ENCODE measurements at regions not wholly inside any gene's neighbourhood (a gene's known extent, or its start where the extent isn't known, plus 50 kb on each side); places are given as distances from the start of the nearest gene placed in this dataset.

- H3K36me3 ChIP-seq = no peaks in the 10 kb centered on the region
- no peak for TF ChIP-seq CTCF (IDR thresholded peaks at IDR 0.05)
- peaks cover 0 to 3% (median 0%) of the 10 kb centered on the region in 7 donors for H3K27me3 ChIP-seq
- no peak overlapping the region for H3K27ac ChIP-seq
- H3K9me3 ChIP-seq = no peaks in the 10 kb centered on the region
- DNase-seq (no peak), ATAC-seq (no peak)
- peaks cover 0 to 11% (median 0%) of the 10 kb centered on the region in 9 donors for H3K4me1 ChIP-seq
- H3K4me3 ChIP-seq = no peak overlapping the region
- intact Hi-C loops (cut with DNase I) = loop anchor here in 1 of 10 donors (10.0 kb wide), 1 partner anchor 161 kb away; no protein-coding TSS in a partner anchor
- WGBS, 2 donors = 96 to 98% methylated on average over 4 of the region's 4 CpGs
Measured at GRCh38 chr2:176445956-176446355, 176.7 kb downstream of the MTX2 start.

- no peak for ATAC-seq
- no peak overlapping the region for H3K27ac ChIP-seq
- peaks cover 0 to 5% (median 0%) of the 10 kb centered on the region in 7 donors for H3K27me3 ChIP-seq
- WGBS, 2 donors = 64 to 75% methylated on average over 4 of the region's 4 CpGs
- no peaks in the 10 kb centered on the region for H3K36me3 ChIP-seq
- no peak for DNase-seq
- intact Hi-C loops (cut with DNase I) = loop anchor here in 1 of 10 donors (10.0 kb wide), 1 partner anchor 162 kb away; no protein-coding TSS in a partner anchor
- TF ChIP-seq CTCF (IDR thresholded peaks at IDR 0.05) = no peak
- no peaks in the 10 kb centered on the region for H3K9me3 ChIP-seq
- H3K4me1 ChIP-seq = peaks cover 0 to 11% (median 0%) of the 10 kb centered on the region in 9 donors
- H3K4me3 ChIP-seq = no peak overlapping the region
Measured at GRCh38 chr2:176446718-176447414, 177.6 kb downstream of the MTX2 start.

- Histone ChIP-seq H3K4me1 (peaks cover 0 to 11% (median 0%) of the 10 kb centered on the region in 9 donors), H3K27me3 (peaks cover 0 to 10% (median 0%) of the 10 kb centered on the region in 7 donors), H3K9me3 (no peaks in the 10 kb centered on the region), H3K27ac (no peak overlapping the region), H3K4me3 (no peak overlapping the region), H3K36me3 (no peaks in the 10 kb centered on the region)
- ATAC-seq (no peak), DNase-seq (no peak)
- 95 to 96% methylated on average over 1 of the region's 1 CpG for WGBS, 2 donors
- TF ChIP-seq CTCF (IDR thresholded peaks at IDR 0.05) = no peak
- intact Hi-C loops (cut with DNase I) = loop anchor here in 1 of 10 donors (10.0 kb wide), 1 partner anchor 163 kb away; no protein-coding TSS in a partner anchor
Measured at GRCh38 chr2:176447616-176448015, 178.4 kb downstream of the MTX2 start.

GRCh38 chr2:176449852-176450251 is 180.6 kb downstream of the MTX2 start:
- 87 to 90% methylated on average over 3 of the region's 3 CpGs for WGBS, 2 donors
- ATAC-seq = no peak

More at GRCh38 chr2:176449852-176450251, 180.6 kb downstream of the MTX2 start:
- no peak overlapping the region for H3K27ac ChIP-seq
- H3K36me3 ChIP-seq = no peaks in the 10 kb centered on the region
- TF ChIP-seq CTCF (IDR thresholded peaks at IDR 0.05) = no peak
- intact Hi-C loops (cut with DNase I) = loop anchor here in 6 of 10 donors (5.0 to 10.0 kb wide), 7 partner anchors 105 to 318 kb away; no protein-coding TSS in a partner anchor
- no peak overlapping the region for H3K4me3 ChIP-seq
- peaks cover 0 to 14% (median 0%) of the 10 kb centered on the region in 9 donors for H3K4me1 ChIP-seq
- H3K27me3 ChIP-seq = peaks cover 0 to 25% (median 0%) of the 10 kb centered on the region in 7 donors
- no peaks in the 10 kb centered on the region for H3K9me3 ChIP-seq
- no peak for DNase-seq

Measured in heart right ventricle (tissue), 16 donors.